ENCODE measurements at regions not wholly inside any gene's neighbourhood (a gene's known extent, or its start where the extent isn't known, plus 50 kb on each side); places are given as distances from the start of the nearest gene placed in this dataset.

- no peaks in the 10 kb centered on the region for H3K79me2 ChIP-seq (ENCODE audit: insufficient read depth, low read length)
- H3K4me1 ChIP-seq (ENCODE audit: insufficient read depth, low read length, severe bottlenecking): no peaks in the 10 kb centered on the region
- no peaks in the 10 kb centered on the region for H3F3A ChIP-seq (ENCODE audit: insufficient read depth, low read length)
- no peak overlapping the region for H3K27ac ChIP-seq (ENCODE audit: low read depth, low read length, poor library complexity, severe bottlenecking)
- H3K9ac ChIP-seq (ENCODE audit: low read length): no peak overlapping the region
- H3K4me2 ChIP-seq (ENCODE audit: low read length): no peak overlapping the region
- H2AFZ ChIP-seq (ENCODE audit: low read length): no peak overlapping the region
- no peaks in the 10 kb centered on the region for H3K36me3 ChIP-seq (ENCODE audit: insufficient read depth, low read length)
- H3K27me3 ChIP-seq (ENCODE audit: insufficient read depth, low read length): no peaks in the 10 kb centered on the region
- no peak overlapping the region for H3K4me3 ChIP-seq (ENCODE audit: low read depth, low read length, poor library complexity, severe bottlenecking)
- H3K9me3 ChIP-seq (ENCODE audit: low read length): no peaks in the 10 kb centered on the region
- H4K20me1 ChIP-seq (ENCODE audit: insufficient read depth, low read length): no peaks in the 10 kb centered on the region
- TF ChIP-seq EZH2 (IDR thresholded peaks at IDR 0.05; ENCODE audit: borderline replicate concordance, low read length) (no peak), CTCF (IDR thresholded peaks at IDR 0.05; ENCODE audit: low read length) (no peak)
- H3K9me2 ChIP-seq (ENCODE audit: low read depth, low read length): no peaks in the 10 kb centered on the region
Measured at GRCh38 chrX:39163581-39164126, 362.4 kb downstream of the MID1IP1 start.

GRCh38 chrX:39164212-39164611 is 363.0 kb downstream of the MID1IP1 start:
- no peak overlapping the region for H3K4me3 ChIP-seq (ENCODE audit: low read depth, low read length, poor library complexity, severe bottlenecking)
- no peaks in the 10 kb centered on the region for H3K9me3 ChIP-seq (ENCODE audit: low read length)
- H3K9me2 ChIP-seq (ENCODE audit: low read depth, low read length): no peaks in the 10 kb centered on the region
- no peaks in the 10 kb centered on the region for H4K20me1 ChIP-seq (ENCODE audit: insufficient read depth, low read length)
- H3K27ac ChIP-seq (ENCODE audit: low read depth, low read length, poor library complexity, severe bottlenecking): no peak overlapping the region
- no peaks in the 10 kb centered on the region for H3K79me2 ChIP-seq (ENCODE audit: insufficient read depth, low read length)
- H3K27me3 ChIP-seq (ENCODE audit: insufficient read depth, low read length): no peaks in the 10 kb centered on the region
- no peak overlapping the region for H2AFZ ChIP-seq (ENCODE audit: low read length)
- TF ChIP-seq EZH2 (IDR thresholded peaks at IDR 0.05; ENCODE audit: borderline replicate concordance, low read length) (no peak), CTCF (IDR thresholded peaks at IDR 0.05; ENCODE audit: low read length) (no peak)
- H3K4me2 ChIP-seq (ENCODE audit: low read length): no peak overlapping the region
- no peaks in the 10 kb centered on the region for H3K4me1 ChIP-seq (ENCODE audit: insufficient read depth, low read length, severe bottlenecking)
- no peaks in the 10 kb centered on the region for H3K36me3 ChIP-seq (ENCODE audit: insufficient read depth, low read length)
- no peak overlapping the region for H3K9ac ChIP-seq (ENCODE audit: low read length)
- no peaks in the 10 kb centered on the region for H3F3A ChIP-seq (ENCODE audit: insufficient read depth, low read length)

GRCh38 chrX:39165185-39165584 is 363.9 kb downstream of the MID1IP1 start:
- Histone ChIP-seq H2AFZ (ENCODE audit: low read length) (no peak overlapping the region), H3K27me3 (ENCODE audit: insufficient read depth, low read length) (no peaks in the 10 kb centered on the region), H4K20me1 (ENCODE audit: insufficient read depth, low read length) (no peaks in the 10 kb centered on the region), H3K4me2 (ENCODE audit: low read length) (no peak overlapping the region), H3K9me3 (ENCODE audit: low read length) (no peaks in the 10 kb centered on the region), H3K36me3 (ENCODE audit: insufficient read depth, low read length) (no peaks in the 10 kb centered on the region), H3F3A (ENCODE audit: insufficient read depth, low read length) (no peaks in the 10 kb centered on the region), H3K4me1 (ENCODE audit: insufficient read depth, low read length, severe bottlenecking) (no peaks in the 10 kb centered on the region), H3K9ac (ENCODE audit: low read length) (no peak overlapping the region), H3K9me2 (ENCODE audit: low read depth, low read length) (no peaks in the 10 kb centered on the region), H3K4me3 (ENCODE audit: low read depth, low read length, poor library complexity, severe bottlenecking) (no peak overlapping the region), H3K27ac (ENCODE audit: low read depth, low read length, poor library complexity, severe bottlenecking) (no peak overlapping the region), H3K79me2 (ENCODE audit: insufficient read depth, low read length) (no peaks in the 10 kb centered on the region)
- TF ChIP-seq EZH2 (IDR thresholded peaks at IDR 0.05; ENCODE audit: borderline replicate concordance, low read length) (no peak), CTCF (IDR thresholded peaks at IDR 0.05; ENCODE audit: low read length) (no peak)
